GM18870 (cell line): ENCODE measurements at regions not wholly inside any gene's neighbourhood (a gene's known extent, or its start where the extent isn't known, plus 50 kb on each side); places are given as distances from the start of the nearest gene placed in this dataset.

Experiments
- ATAC-seq: cut with Tn5 transposase; IDR thresholded peaks from one replicate; pipeline ENCODE4 v1.9.1; 2021; ENCODE audit warnings: moderate library complexity; ENCODE audit not compliant: unreplicated experiment

- peak; percentile 55 for ATAC-seq
Observed at GRCh38 chr15:39139431-39140059, 441.3 kb upstream of the THBS1 start.

GRCh38 chr15:39140060-39140604, 440.7 kb upstream of the THBS1 start:
- peak; percentile 43 for ATAC-seq

GRCh38 chr15:39142500-39142899, 438.4 kb upstream of the THBS1 start:
- no peak for ATAC-seq

DNA sequence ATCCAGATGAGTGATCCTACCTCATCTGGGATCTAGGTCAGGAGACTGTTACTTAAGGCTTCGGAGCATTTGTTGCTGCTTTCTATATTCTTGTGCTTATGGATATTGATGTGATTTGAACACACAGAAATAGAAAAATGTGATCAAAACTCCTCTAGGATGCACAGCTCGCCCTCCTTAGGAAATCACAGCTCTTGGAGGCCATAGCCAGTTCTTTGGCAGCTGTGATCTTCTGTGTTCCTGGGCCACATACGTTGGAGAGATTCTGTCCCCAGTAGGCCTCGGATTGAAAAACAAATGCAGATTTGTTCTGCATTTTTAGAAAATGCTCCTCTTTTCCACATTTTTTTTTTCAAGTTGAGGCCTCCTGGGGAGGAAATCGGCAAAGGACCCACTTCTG, 437.4 kb upstream of the THBS1 start:
- no peak for ATAC-seq

GRCh38 chr15:39144051-39144450, 436.8 kb upstream of the THBS1 start:
- ATAC-seq: no peak

- ATAC-seq: no peak
Observed at GRCh38 chr15:39144613-39145499, 436.0 kb upstream of the THBS1 start.

GRCh38 chr15:39145854-39146625, 434.8 kb upstream of the THBS1 start:
- ATAC-seq: no peak

DNA sequence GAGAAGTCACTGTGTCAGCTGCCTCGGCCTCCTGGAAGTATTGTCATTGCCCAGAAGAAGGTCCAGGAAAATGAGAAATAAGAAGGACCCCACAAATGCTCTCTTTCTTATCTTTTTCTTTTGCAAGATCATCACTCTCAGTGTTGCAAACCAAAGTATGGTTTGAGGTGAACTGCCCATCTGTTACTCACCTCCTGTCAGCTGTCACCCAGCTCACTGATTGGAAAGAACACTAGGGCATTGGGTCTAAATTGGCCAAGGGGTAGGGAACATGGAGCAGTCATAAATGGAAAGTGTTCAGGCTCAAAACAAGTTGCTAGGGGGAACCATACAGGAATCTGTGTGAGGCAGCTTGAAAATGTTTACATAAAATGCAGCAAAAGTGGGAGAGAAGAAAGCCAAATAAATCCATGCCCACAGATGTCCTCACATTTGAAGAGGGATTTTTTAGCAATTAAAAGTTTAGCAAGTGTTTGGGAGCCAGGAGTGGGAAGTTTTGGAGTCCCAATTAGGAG, 431.2 kb upstream of the THBS1 start:
- no peak for ATAC-seq

- ATAC-seq: peak; percentile 60
Observed at GRCh38 chr15:39151545-39151944, 429.3 kb upstream of the THBS1 start.

- no peak for ATAC-seq
Observed at GRCh38 chr15:39153058-39153714, 427.7 kb upstream of the THBS1 start.

- ATAC-seq: no peak
Observed at GRCh38 chr15:39153716-39154115, 427.2 kb upstream of the THBS1 start.

GRCh38 chr15:39154227-39154638, 426.6 kb upstream of the THBS1 start:
- no peak for ATAC-seq

DNA sequence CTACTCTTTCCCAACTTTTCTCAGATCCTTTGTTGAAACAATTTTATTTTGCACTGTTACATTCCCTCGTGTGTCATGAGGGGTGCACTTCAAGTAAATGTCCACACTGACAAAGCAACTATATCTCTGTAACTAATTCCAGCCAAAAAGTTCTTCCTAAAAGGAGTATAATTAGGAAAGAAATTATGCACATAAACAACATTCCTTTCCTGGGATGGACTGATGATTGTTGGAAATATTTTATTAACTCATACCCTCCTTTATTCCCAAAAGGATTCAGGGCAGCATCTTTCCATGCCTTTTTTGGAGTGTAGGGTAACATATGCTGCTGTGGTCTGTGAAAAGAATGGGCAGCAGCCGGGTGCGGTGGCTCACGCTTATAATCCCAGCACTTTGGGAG, 426.1 kb upstream of the THBS1 start:
- no peak for ATAC-seq

GRCh38 chr15:39156166-39156565, 424.7 kb upstream of the THBS1 start:
- ATAC-seq: no peak

DNA sequence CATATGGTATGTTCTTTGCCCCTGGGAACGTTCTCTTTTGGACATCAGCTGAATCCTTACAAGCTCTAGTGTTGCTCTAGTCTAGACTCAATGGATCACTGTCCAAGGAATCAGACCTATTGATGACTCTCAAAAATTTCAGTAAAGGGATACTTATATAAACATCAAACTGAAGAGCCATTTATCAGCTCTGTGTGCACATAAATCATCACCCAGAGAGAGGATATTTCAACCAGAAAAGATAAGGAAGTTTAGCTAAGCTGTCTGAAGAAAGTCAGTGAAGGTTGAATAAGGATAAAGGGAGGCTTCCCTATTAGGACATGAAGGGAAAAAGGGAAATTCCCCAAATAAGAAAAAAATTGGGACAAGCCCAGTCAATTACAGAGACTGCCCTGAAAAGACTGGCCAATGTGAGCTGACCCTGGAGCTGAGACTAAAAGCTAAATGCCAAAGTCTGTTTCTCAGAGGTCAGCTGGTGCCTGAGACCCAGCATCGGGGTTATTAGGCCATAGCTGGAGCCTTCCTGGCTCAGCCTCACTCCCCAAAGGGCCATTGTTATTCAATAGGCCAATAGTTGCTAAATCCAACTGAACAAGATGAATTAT, 424.1 kb upstream of the THBS1 start:
- no peak for ATAC-seq

- no peak for ATAC-seq
Observed at GRCh38 chr15:39157882-39158281, 423.0 kb upstream of the THBS1 start.

DNA sequence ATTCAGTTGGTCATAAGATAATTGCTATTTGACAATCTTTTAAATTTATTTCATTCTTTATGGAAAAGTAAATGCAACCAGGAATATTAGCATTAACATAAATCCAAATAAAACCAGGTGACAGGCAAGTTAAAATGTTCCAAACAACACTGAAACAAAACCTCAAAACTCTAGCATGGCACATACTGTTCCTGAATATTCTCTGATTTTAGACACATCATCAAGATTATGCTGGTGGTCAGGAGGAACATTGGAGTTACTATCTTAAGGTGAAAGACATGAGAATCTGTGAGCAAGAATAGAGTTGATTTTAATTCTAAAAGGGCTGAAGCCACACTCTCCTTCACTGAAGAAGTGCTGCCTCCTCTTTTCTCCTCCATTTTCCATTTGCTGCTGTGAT, 421.0 kb upstream of the THBS1 start:
- ATAC-seq: no peak

GRCh38 chr15:39161096-39161495, 419.8 kb upstream of the THBS1 start:
- no peak for ATAC-seq

DNA sequence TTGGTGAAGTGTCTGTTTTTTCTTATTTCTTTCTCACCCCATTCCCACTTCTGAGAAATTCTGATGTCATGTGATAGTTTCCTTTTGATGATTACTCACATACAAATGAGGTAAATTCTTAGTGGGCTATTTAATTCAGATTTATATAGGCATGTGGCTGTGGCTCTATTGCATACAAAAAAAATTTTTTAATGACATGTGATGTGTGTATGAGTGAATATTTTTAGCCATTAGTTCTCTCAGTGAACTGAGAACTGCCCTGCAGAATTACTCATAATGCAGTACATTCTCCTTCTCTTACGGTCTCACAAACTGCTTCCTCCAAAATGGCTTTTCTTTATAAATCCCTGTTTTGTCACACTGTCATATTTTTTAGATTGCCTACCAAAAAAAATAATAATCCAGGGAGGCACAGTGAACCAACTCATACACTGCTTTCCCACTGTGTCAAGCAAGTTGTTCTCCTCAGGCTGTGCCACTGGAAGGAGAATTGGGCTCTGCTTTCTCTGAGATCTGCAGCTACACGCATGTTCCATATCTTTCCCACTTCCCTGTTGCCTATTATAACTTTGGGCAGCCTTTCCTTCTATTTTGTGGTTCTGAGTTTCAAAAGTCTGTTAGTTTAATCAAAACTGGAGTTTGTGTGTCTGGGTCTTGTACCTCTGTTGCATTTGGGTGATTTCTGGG, 415.7 kb upstream of the THBS1 start:
- ATAC-seq: no peak
